GM12865 (cell line): ENCODE measurements at regions not wholly inside any gene's neighbourhood (a gene's known extent, or its start where the extent isn't known, plus 50 kb on each side); places are given as distances from the start of the nearest gene placed in this dataset.
"Not testable (repeated sequence)": the region's sequence is repeated elsewhere in the genome, so short reads cannot be mapped to it uniquely, and the experiment has no call there.

Experiments
- DNase-seq: peaks from one replicate; pipeline ENCODE4 v3.0.0; 2010; ENCODE audit warnings: low read depth
- H3K4me3 ChIP-seq: 2 replicates; pipeline ENCODE4 v1.5.1; 2011; ENCODE audit warnings: mild to moderate bottlenecking, low read depth, low read length, control low read depth
- TF ChIP-seq, protein P1 (sequence below): IDR thresholded peaks from 2 replicates; pipeline ENCODE4 v1.5.1; 2011; ENCODE audit warnings: low read length, control low read depth, low read depth, inconsistent platforms; ENCODE audit not compliant: insufficient read depth; ENCODE audit errors: missing control alignments

DNA sequence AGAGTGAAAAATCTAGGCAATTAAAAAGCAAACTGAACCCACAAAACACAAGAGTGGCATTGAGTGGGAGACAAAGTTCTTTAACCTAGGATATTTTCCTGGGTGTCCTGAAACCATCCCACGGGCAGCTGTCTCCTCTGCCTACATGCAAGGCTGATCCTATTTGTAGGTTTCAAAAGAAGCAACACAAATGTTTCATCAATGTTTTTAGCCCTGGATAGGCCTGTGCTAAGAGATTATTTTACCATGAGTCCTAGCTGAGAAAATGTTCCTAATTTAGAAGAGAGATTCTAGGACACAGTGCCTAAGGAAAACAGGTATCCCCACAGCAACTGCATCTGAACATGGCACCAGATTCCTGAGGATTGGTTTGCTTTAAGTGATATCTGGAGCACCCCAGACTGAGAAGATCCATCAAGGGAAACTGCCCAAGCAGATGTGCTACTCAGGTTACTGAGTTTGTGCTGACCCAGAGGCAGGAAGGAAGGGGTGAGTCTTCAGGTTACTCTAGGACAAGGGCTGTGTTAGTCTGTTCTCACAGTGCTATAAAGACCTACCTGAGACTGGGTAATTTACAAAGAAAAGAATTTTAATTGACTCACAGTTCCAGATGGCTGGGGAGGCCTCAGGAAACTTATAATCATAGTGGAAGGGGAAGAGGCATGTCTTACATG lies 111.6 kb upstream of the UST start:
- no peak overlapping the region for H3K4me3 ChIP-seq
- DNase-seq = no peak
- TF ChIP-seq, protein P1, sequence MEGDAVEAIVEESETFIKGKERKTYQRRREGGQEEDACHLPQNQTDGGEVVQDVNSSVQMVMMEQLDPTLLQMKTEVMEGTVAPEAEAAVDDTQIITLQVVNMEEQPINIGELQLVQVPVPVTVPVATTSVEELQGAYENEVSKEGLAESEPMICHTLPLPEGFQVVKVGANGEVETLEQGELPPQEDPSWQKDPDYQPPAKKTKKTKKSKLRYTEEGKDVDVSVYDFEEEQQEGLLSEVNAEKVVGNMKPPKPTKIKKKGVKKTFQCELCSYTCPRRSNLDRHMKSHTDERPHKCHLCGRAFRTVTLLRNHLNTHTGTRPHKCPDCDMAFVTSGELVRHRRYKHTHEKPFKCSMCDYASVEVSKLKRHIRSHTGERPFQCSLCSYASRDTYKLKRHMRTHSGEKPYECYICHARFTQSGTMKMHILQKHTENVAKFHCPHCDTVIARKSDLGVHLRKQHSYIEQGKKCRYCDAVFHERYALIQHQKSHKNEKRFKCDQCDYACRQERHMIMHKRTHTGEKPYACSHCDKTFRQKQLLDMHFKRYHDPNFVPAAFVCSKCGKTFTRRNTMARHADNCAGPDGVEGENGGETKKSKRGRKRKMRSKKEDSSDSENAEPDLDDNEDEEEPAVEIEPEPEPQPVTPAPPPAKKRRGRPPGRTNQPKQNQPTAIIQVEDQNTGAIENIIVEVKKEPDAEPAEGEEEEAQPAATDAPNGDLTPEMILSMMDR = no peak

DNA sequence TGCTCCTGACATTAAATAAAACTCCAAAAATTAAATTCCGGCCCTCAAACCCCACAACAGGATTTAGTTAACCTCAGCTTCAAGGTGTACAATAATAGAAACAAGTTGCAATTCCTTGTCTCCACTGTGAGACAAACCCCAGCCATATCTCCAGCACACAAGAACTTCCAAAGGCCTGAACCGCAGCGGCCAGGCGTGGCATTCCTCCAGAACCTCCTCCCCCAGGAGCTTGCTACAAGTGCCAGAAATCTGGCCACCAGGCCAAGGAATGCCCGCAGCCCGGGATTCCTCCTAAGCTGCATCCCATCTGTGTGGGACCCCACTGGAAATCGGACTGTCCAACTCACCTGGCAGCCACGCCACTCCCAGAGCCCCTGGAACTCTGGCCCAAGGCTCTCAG lies 105.0 kb upstream of the UST start:
- not testable (repeated sequence) for DNase-seq, H3K4me3 ChIP-seq

DNA sequence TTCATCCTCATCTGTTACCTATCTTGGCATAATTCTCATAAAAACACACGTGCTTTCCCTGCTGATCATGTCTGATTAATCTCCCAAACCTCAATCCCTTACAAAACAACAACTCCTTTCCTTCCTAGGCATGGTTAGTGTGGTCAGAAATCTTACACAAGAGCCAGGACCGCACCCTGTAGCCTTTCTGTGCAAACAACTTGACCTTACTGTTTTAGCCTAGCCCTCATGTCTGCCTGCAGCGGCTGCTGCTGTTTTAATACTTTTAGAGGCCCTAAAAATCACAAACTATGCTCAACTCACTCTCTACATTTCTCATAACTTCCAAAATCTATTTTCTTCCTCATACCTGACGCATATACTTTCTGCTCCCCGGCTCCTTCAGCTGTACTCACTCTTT lies 103.6 kb upstream of the UST start:
- not testable (repeated sequence) for DNase-seq, H3K4me3 ChIP-seq

DNA sequence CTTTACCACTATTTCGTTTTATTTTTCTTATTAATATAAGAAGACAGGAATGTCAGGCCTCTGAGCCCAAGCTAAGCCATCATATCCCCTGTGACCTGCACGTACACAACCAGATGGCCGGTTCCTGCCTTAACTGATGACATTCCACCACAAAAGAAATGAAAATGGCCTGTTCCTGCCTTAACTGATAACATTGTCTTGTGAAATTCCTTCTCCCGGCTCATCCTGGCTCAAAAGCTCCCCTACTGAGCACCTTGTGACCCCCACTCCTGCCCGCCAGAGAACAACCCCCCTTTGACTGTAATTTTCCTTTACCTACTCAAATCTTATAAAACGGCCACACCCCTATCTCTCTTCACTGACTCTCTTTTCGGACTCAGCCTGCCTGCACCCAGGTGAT lies 101.8 kb upstream of the UST start:
- DNase-seq = not testable (repeated sequence)

DNA sequence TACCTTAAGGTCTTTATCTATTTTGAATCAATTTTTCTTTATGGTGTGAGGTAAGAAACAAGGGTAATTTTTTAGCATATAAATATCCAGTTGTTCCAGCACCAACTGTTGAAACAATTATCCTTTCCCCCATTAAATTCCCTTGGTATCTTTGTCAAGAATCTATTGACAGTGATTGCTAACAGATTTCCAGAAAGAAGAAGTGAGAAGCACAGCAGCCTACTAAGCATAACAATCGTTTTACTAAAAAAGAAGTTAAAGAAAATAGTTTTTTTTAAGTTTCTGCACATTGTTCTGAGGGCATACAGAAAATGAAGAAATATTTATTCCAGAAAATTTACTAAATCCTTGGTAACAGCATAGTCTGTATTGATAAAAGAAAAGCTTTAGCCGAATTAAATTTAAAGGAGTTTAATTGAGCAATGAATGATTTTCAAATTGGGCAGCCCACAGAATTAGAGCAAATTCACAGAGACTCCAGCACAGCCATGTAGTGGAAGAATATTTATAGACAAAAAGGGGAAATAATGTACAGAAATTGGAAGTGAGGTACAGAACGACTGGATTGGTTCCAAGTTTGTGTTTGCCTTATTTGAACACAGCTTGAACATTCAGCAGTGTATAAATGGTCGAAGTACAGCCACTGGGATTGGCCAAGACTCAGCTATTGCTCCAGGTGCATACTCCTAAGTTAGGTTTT lies 97.9 kb upstream of the UST start:
- H3K4me3 ChIP-seq = no peak overlapping the region

More for the DNA sequence above, 101.8 kb upstream of the UST start:
- H3K4me3 ChIP-seq = not testable (repeated sequence)

DNA sequence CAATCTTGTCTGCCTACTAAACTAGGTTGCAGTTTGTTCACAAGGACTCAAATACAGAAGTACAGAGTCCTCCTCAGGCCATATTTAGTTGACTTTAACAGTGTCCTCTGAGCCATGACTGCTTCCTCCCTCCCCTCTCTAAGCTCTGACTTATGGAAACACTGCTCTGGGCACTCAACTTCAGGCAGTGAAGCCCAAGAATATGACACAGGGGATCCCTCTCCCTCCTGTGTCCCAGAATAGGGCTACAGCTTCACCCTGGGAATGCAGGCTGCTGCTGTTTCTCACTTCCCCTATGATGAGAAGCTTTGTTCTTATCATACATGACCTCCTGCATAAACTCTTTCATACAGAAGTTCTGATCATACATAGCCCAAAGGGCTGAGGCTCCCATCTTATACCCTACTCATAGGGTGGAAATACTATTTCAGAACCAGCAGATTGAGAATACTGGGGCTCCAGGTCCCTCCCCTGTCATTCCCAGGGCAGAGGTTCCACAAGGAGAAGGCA lies 97.3 kb upstream of the UST start:
- TF ChIP-seq, protein P1 = no peak
- no peak for DNase-seq
- H3K4me3 ChIP-seq = no peak overlapping the region

More for the DNA sequence above, 97.9 kb upstream of the UST start:
- DNase-seq = no peak
- TF ChIP-seq, protein P1 = no peak

DNA sequence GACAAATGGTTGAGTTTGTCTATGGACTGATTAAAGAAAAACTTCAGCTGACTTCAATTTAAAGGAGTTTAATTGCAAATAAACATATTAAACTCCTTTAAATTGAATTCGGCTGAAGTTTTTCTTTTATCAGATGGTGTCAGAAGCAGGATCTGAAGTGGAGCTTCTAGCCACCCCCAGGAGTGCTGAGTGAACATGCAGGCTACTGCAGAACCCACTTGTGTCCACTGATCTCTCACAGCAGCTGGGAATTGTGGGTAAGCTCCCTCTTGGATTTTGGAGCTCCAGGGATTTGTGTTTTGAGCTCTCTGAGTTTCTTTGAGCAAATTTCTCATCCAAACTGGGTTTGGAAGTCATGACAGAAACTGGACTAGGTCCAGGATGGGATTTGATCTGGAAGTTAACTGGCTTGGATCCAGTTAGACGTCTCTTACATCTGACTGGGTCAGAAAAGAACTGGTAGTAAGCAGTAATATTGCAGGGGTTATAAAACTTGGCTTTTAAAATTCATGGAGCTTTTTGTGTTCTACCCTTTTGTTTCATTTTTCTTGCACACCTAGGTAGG lies 95.8 kb upstream of the UST start:
- TF ChIP-seq, protein P1 = no peak
- DNase-seq = no peak
- no peak overlapping the region for H3K4me3 ChIP-seq

DNA sequence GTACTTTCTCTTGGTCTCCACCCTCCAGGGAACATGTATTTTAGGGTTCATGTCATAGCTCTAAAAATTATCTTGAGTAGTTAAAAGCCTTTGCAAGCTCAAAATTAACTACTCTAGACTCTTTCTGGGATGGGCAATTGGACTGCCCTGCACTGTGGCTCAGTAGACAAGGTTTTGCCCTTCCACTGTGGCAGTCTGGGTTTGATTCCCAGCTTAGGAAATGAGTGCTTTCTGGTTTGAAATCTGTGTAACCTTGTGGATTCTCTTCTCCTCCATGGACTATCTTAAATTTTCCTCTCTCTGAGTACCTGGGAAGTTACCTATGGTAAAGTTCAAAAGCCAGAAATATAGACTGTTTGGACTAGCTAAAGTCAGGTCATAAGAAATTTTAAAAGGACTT lies 94.6 kb upstream of the UST start:
- no peak for DNase-seq
- TF ChIP-seq, protein P1 = no peak
- no peak overlapping the region for H3K4me3 ChIP-seq
